Stimulated activated CD8-positive, alpha-beta memory T cell treated with anti-CD3 and anti-CD28 coated beads, Interleukin-12 subunit alpha, Interleukin-12 subunit beta, amount 100 ng/mL, for 24 hours (primary cell): ENCODE measurements at regions not wholly inside any gene's neighbourhood (a gene's known extent, or its start where the extent isn't known, plus 50 kb on each side); places are given as distances from the start of the nearest gene placed in this dataset.

Source experiments
- DNase-seq: peaks from one replicate; pipeline ENCODE4 v3.0.0-alpha.2; 2020; ENCODE audit errors: extremely low read depth

- no peak for DNase-seq
These were observed 56.1 kb upstream of the ZDHHC17 start for GRCh38 chr12:76707772-76708171.

- no peak for DNase-seq
These were observed 55.6 kb upstream of the ZDHHC17 start for GRCh38 chr12:76708296-76708695.

GRCh38 chr12:76711241-76711640 lies 52.7 kb upstream of the ZDHHC17 start:
- no peak for DNase-seq

- no peak for DNase-seq
These were observed 50.8 kb upstream of the ZDHHC17 start for GRCh38 chr12:76713130-76713529.

- DNase-seq: no peak
These were observed 49.9 kb upstream of the ZDHHC17 start for GRCh38 chr12:76713986-76714385.
